ENCODE measurements at regions not wholly inside any gene's neighbourhood (a gene's known extent, or its start where the extent isn't known, plus 50 kb on each side); places are given as distances from the start of the nearest gene placed in this dataset.
"Not testable (repeated sequence)": the region's sequence is repeated elsewhere in the genome, so short reads cannot be mapped to it uniquely, and the experiment has no call there.

DNA sequence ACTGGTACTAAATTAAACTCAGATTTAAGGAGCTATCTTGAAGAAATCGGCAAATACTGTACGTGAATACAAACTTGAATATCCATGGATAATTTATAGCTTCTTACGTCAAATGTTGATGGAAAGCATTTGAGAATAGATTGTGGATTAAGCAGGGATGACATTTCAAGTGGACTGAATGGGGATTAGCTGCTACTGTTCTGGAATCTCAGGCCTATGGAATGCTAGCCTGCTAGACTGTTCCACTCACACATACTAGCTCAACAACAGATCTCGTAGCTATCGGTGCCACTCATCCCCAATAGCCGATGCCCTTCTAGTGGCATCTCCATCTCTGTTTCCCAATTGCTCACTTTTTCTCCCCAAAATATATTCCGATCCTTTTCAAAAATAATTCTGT is 62.0 kb upstream of the USP25 start:
- no peak for TF ChIP-seq CTCF (IDR thresholded peaks at IDR 0.05; ENCODE audit: insufficient read depth, low read depth, low read length, missing control alignments)
- DNase-seq (ENCODE audit: low read depth): no peak
- H3K4me3 ChIP-seq (ENCODE audit: low read depth, low read length): no peak overlapping the region

DNA sequence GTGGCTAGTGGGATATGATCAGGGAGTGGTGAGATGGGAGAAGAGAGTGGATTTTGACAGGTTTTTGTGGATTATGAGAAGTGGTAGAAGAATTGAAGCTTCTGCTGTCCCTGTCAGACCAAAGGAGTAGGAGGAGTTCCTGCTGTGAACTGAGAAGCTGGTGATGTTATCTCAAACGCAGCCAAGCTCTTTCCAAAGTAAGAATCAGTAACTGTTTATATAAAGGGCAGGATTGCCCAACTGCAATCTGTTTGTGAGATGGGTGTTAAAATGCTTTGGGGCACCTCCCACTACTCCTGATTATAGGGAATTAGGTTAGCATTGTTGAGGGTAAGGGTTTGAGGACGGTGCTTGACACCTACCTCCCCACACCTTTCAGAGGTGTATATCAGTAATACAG is 60.5 kb upstream of the USP25 start:
- H3K4me3 ChIP-seq (ENCODE audit: low read depth, low read length): no peak overlapping the region
- TF ChIP-seq CTCF (IDR thresholded peaks at IDR 0.05; ENCODE audit: insufficient read depth, low read depth, low read length, missing control alignments): no peak
- no peak for DNase-seq (ENCODE audit: low read depth)

DNA sequence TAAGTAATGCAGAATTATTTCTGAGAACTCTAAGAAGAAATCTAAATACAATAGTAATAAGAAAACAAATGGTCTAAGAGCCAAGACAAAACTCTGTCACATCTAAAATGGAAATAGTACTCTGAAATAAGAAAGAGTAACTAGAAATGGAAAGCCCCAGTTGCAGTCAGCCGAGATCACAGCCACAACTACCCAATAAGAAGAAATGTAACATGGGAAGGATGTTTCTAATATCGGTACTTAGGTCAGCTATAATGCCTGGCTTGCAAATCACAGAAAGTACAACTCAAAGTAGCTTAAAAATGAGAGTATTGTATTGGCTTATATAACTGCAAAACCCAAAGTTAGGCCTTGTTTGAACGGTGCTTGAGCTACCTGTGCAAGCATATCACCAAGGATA is 58.6 kb upstream of the USP25 start:
- H3K4me3 ChIP-seq (ENCODE audit: low read depth, low read length): no peak overlapping the region
- TF ChIP-seq CTCF (IDR thresholded peaks at IDR 0.05; ENCODE audit: insufficient read depth, low read depth, low read length, missing control alignments): no peak
- peak; percentile 42 for DNase-seq (ENCODE audit: low read depth)

GRCh38 chr21:15672578-15672977 is 57.2 kb upstream of the USP25 start:
- not testable (repeated sequence) for DNase-seq (ENCODE audit: low read depth); H3K4me3 ChIP-seq (ENCODE audit: low read depth, low read length)

GRCh38 chr21:15676935-15677334 is 52.8 kb upstream of the USP25 start:
- TF ChIP-seq CTCF (IDR thresholded peaks at IDR 0.05; ENCODE audit: insufficient read depth, low read depth, low read length, missing control alignments): no peak
- H3K4me3 ChIP-seq (ENCODE audit: low read depth, low read length): no peak overlapping the region
- no peak for DNase-seq (ENCODE audit: low read depth)

DNA sequence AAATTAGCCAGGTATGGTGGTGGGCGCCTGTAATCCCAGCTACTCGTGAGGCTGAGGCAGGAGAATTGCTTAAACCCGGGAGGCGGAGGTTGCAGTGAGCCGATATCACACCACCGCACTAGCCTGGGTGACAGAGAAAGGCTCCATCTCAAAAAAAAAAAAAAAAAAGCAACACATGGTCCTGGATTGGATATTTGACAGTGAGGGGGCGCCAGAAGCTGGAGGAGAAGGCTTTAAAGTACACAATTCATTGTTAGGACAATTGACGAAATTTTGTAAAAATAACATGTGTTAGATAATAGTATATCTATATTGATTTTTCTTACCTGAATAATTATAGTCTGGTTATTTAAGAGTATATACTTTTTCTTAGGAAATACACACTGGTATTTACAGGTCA is 50.2 kb upstream of the USP25 start:
- TF ChIP-seq CTCF (IDR thresholded peaks at IDR 0.05; ENCODE audit: insufficient read depth, low read depth, low read length, missing control alignments): no peak
- DNase-seq (ENCODE audit: low read depth): no peak
- H3K4me3 ChIP-seq (ENCODE audit: low read depth, low read length): no peak overlapping the region

All from GM12865 (cell line).